GM13977 (cell line): ENCODE measurements at regions not wholly inside any gene's neighbourhood (a gene's known extent, or its start where the extent isn't known, plus 50 kb on each side); places are given as distances from the start of the nearest gene placed in this dataset.

Experiments used
- DNase-seq: peaks from one replicate; pipeline ENCODE4 v3.0.0; 2012; ENCODE audit warnings: low spot score
- CTCF ChIP-seq: IDR thresholded peaks from 2 replicates; pipeline ENCODE4 v1.5.1; 2012; ENCODE audit warnings: mild to moderate bottlenecking, control low read depth; ENCODE audit not compliant: insufficient read depth; ENCODE audit errors: extremely low read depth, missing control alignments
- in situ Hi-C: fragments of 300-500 bp; cut with MboI; formaldehyde crosslinking; loops from one replicate; pipeline ENCODE4 v1.12.0; 2022; ENCODE audit warnings: low sequenced_read_pairs, low pct_unique_long_range_greater_than_20kb, mixed read lengths, inconsistent platforms; ENCODE audit not compliant: unreplicated experiment

GRCh38 chr5:10138395-10139057 lies 111.2 kb downstream of the ATPSCKMT start:
- no peak for DNase-seq
- in situ Hi-C loops = no loop called here
- no peak for TF ChIP-seq CTCF

GRCh38 chr5:10133830-10134229 lies 115.9 kb downstream of the ATPSCKMT start:
- no peak for TF ChIP-seq CTCF
- in situ Hi-C loops = no loop called here
- DNase-seq = no peak

GRCh38 chr5:10130881-10131280 lies 118.8 kb downstream of the ATPSCKMT start:
- no peak for DNase-seq
- in situ Hi-C loops = no loop called here
- no peak for TF ChIP-seq CTCF

GRCh38 chr5:10126900-10127299 lies 122.8 kb downstream of the ATPSCKMT start:
- TF ChIP-seq CTCF = no peak
- no peak for DNase-seq
- in situ Hi-C loops = no loop called here

- DNase-seq = no peak
- TF ChIP-seq CTCF = no peak
- in situ Hi-C loops = no loop called here
Observed at GRCh38 chr5:10125116-10125515, 124.6 kb downstream of the ATPSCKMT start.

GRCh38 chr5:10124287-10124686 lies 125.4 kb downstream of the ATPSCKMT start:
- DNase-seq = no peak
- no peak for TF ChIP-seq CTCF
- in situ Hi-C loops = no loop called here
